HS-27A (cell line): ENCODE measurements at regions not wholly inside any gene's neighbourhood (a gene's known extent, or its start where the extent isn't known, plus 50 kb on each side); places are given as distances from the start of the nearest gene placed in this dataset.

Experiments
- DNase-seq: peaks from one replicate; pipeline ENCODE4 v3.0.0-alpha.2; 2012; ENCODE audit warnings: low read depth, missing footprints

- no peak for DNase-seq
These were observed 188.1 kb downstream of the IRX5 start for GRCh38 chr16:55118701-55119260.

- no peak for DNase-seq
These were observed 189.7 kb downstream of the IRX5 start for GRCh38 chr16:55120408-55120807.

- DNase-seq = no peak
These were observed 190.2 kb downstream of the IRX5 start for GRCh38 chr16:55120826-55121225.

- DNase-seq = no peak
These were observed 193.0 kb downstream of the IRX5 start for GRCh38 chr16:55123652-55124051.

- no peak for DNase-seq
These were observed 195.2 kb downstream of the IRX5 start for GRCh38 chr16:55125818-55126385.

GRCh38 chr16:55126456-55126855, 195.8 kb downstream of the IRX5 start:
- DNase-seq = no peak

GRCh38 chr16:55130456-55130855, 193.5 kb upstream of the IRX6 start:
- DNase-seq = no peak

GRCh38 chr16:55130911-55131310, 193.1 kb upstream of the IRX6 start:
- no peak for DNase-seq

- DNase-seq = no peak
These were observed 190.3 kb upstream of the IRX6 start for GRCh38 chr16:55133654-55134053.

GRCh38 chr16:55136356-55137150, 187.4 kb upstream of the IRX6 start:
- DNase-seq = no peak

- no peak for DNase-seq
These were observed 185.7 kb upstream of the IRX6 start for GRCh38 chr16:55138298-55138697.

- no peak for DNase-seq
These were observed 181.6 kb upstream of the IRX6 start for GRCh38 chr16:55142405-55142804.

- DNase-seq = no peak
These were observed 179.4 kb upstream of the IRX6 start for GRCh38 chr16:55144651-55145050.

- DNase-seq = no peak
These were observed 178.0 kb upstream of the IRX6 start for GRCh38 chr16:55145771-55146603.

- no peak for DNase-seq
These were observed 177.0 kb upstream of the IRX6 start for GRCh38 chr16:55146966-55147365.

- DNase-seq = no peak
These were observed 176.6 kb upstream of the IRX6 start for GRCh38 chr16:55147396-55147795.

- DNase-seq = no peak
These were observed 174.4 kb upstream of the IRX6 start for GRCh38 chr16:55149622-55150021.

GRCh38 chr16:55151561-55152305, 172.3 kb upstream of the IRX6 start:
- no peak for DNase-seq

GRCh38 chr16:55152875-55153390, 171.1 kb upstream of the IRX6 start:
- DNase-seq = no peak

- DNase-seq = no peak
These were observed 169.7 kb upstream of the IRX6 start for GRCh38 chr16:55154262-55154661.

- DNase-seq = no peak
These were observed 169.0 kb upstream of the IRX6 start for GRCh38 chr16:55154956-55155355.

GRCh38 chr16:55155815-55156214, 168.2 kb upstream of the IRX6 start:
- no peak for DNase-seq
